WTC11 (cell line): ENCODE measurements at regions not wholly inside any gene's neighbourhood (a gene's known extent, or its start where the extent isn't known, plus 50 kb on each side); places are given as distances from the start of the nearest gene placed in this dataset.

Experiments used
- ATAC-seq: fragments of 200-7000 bp; cut with Tn5 transposase; 2 replicates; pipeline ENCODE4 v1.10.0; 2021; ENCODE audit warnings: mild to moderate bottlenecking, moderate library complexity
- CTCF ChIA-PET: fragments of 300-600 bp; sonication (Branson Sonifier 250); formaldehyde crosslinking; loops from one replicate; lab custom pipeline; 2021; ENCODE audit warnings: antibody characterized with exemption; lab: Charles Lee
- POLR2A ChIA-PET: fragments of 350-600 bp; sonication (Branson Sonifier 250); formaldehyde crosslinking; loops from one replicate; lab custom pipeline; 2021; ENCODE audit warnings: antibody characterized with exemption; lab: Charles Lee
- DNase-seq: peaks from one replicate; pipeline ENCODE4 v3.0.0; 2021; ENCODE audit warnings: low spot score
- H3K27ac Mint-ChIP-seq: 2 replicates; pipeline ENCODE4 v1.8.0; 2021; ENCODE audit warnings: mixed read lengths
- H3K27me3 Mint-ChIP-seq: 2 replicates; pipeline ENCODE4 v1.8.0; 2021; ENCODE audit warnings: low read depth, mild to moderate bottlenecking, moderate library complexity, mixed read lengths
- H3K36me3 Mint-ChIP-seq: 2 replicates; pipeline ENCODE4 v1.8.0; 2021; ENCODE audit warnings: mixed read lengths
- H3K4me1 Mint-ChIP-seq: 2 replicates; pipeline ENCODE4 v1.8.0; 2022; ENCODE audit warnings: mixed read lengths
- H3K4me3 Mint-ChIP-seq: 2 replicates; pipeline ENCODE4 v1.8.0; 2021; ENCODE audit warnings: mild to moderate bottlenecking, moderate library complexity, mixed read lengths
- H3K9me3 Mint-ChIP-seq: 2 replicates; pipeline ENCODE4 v1.8.0; 2021; ENCODE audit warnings: mixed read lengths
- AR ChIP-seq: fragments of 250-450 bp; sonication (Bioruptor Pico); IDR thresholded peaks from 2 replicates; pipeline ENCODE4 v1.9.0; 2021; ENCODE audit warnings: mild to moderate bottlenecking
- CDX4 ChIP-seq: fragments of 250-450 bp; sonication (Bioruptor Pico); IDR thresholded peaks from 2 replicates; pipeline ENCODE4 v1.9.0; 2021; ENCODE audit warnings: moderate library complexity, mild to moderate bottlenecking, inconsistent platforms, borderline replicate concordance
- E2F1 ChIP-seq: sonication (generic); formaldehyde crosslinking; IDR thresholded peaks from 2 replicates; pipeline ENCODE4 v1.8.0; 2022; ENCODE audit warnings: mild to moderate bottlenecking, missing genetic modification reagents
- ERG ChIP-seq: fragments of 250-450 bp; sonication (Bioruptor Pico); IDR thresholded peaks from 2 replicates; pipeline ENCODE4 v1.8.0; 2021; ENCODE audit warnings: mild to moderate bottlenecking
- FOXP1 ChIP-seq: sonication (generic); formaldehyde crosslinking; IDR thresholded peaks from 2 replicates; pipeline ENCODE4 v1.8.0; 2022; ENCODE audit warnings: missing genetic modification reagents, mild to moderate bottlenecking, moderate library complexity, borderline replicate concordance
- JUN ChIP-seq: sonication (generic); formaldehyde crosslinking; IDR thresholded peaks from 2 replicates; pipeline ENCODE4 v1.8.0; 2023; ENCODE audit warnings: mild to moderate bottlenecking, missing genetic modification reagents
- MYBL2 ChIP-seq: sonication (generic); formaldehyde crosslinking; IDR thresholded peaks from 2 replicates; pipeline ENCODE4 v1.8.1; 2023; ENCODE audit warnings: mild to moderate bottlenecking, moderate library complexity, missing genetic modification reagents
- NFE2L1 ChIP-seq: sonication (generic); formaldehyde crosslinking; IDR thresholded peaks from 2 replicates; pipeline ENCODE4 v1.8.1; 2023; ENCODE audit warnings: missing genetic modification reagents
- NR1H2 ChIP-seq: sonication (generic); formaldehyde crosslinking; IDR thresholded peaks from 2 replicates; pipeline ENCODE4 v1.9.0; 2021; ENCODE audit warnings: mild to moderate bottlenecking, moderate library complexity, missing genetic modification reagents
- PRRX2 ChIP-seq: fragments of 250-450 bp; sonication (Bioruptor Pico); IDR thresholded peaks from 2 replicates; pipeline ENCODE4 v1.8.0; 2021; ENCODE audit warnings: mild to moderate bottlenecking
- SP1 ChIP-seq: sonication (generic); formaldehyde crosslinking; conservative IDR thresholded peaks from 2 replicates; pipeline ENCODE4 v1.8.1; 2022; ENCODE audit warnings: missing genetic modification reagents
- STAT6 ChIP-seq: sonication (generic); formaldehyde crosslinking; conservative IDR thresholded peaks from 2 replicates; pipeline ENCODE4 v1.8.1; 2023; ENCODE audit warnings: mild to moderate bottlenecking, low read depth, missing genetic modification reagents, moderate library complexity
- TCF7 ChIP-seq: sonication (generic); formaldehyde crosslinking; IDR thresholded peaks from 2 replicates; pipeline ENCODE4 v1.8.0; 2022; ENCODE audit warnings: mild to moderate bottlenecking, low read depth, missing genetic modification reagents, moderate library complexity
- ZSCAN18 ChIP-seq: fragments of 250-450 bp; sonication (Bioruptor Pico); IDR thresholded peaks from 2 replicates; pipeline ENCODE4 v2.1.2; 2022; ENCODE audit warnings: mild to moderate bottlenecking, moderate library complexity

- TF ChIP-seq ZSCAN18 (CRISPR knock-in tag) (no peak), CDX4 (CRISPR knock-in tag) (no peak), NFE2L1 (CRISPR knock-in tag) (no peak), STAT6 (no peak), AR (CRISPR knock-in tag) (no peak), PRRX2 (no peak)
These were observed 339.9 kb downstream of the CXCL12 start (continued) for GRCh38 chr10:44045020-44045419.

- H3K36me3 Mint-ChIP-seq: no peaks in the 10 kb centered on the region
- no peak for DNase-seq
- H3K9me3 Mint-ChIP-seq: peaks cover 10% of the 10 kb centered on the region; the same call in 1 of the 2 replicates
- H3K4me3 Mint-ChIP-seq: no peak overlapping the region
- no peaks in the 10 kb centered on the region; the same call in none of the 2 replicates for H3K27me3 Mint-ChIP-seq
- peaks cover 30% of the 10 kb centered on the region for H3K4me1 Mint-ChIP-seq
- ChIA-PET CTCF (interaction anchor here (1.6 kb wide), 1 partner anchor 19 kb away, joined by 4 read pairs; no protein-coding TSS in a partner anchor), POLR2A (no interaction called here)
- no peak; the same call in 1 of the 2 replicates for ATAC-seq
- no peak overlapping the region for H3K27ac Mint-ChIP-seq
- TF ChIP-seq E2F1 (CRISPR knock-in tag) (no peak), ERG (CRISPR knock-in tag) (no peak)
These were observed 340.3 kb downstream of the CXCL12 start for GRCh38 chr10:44044549-44044948.

- ChIA-PET CTCF (interaction anchor here (1.6 kb wide), 1 partner anchor 18 kb away, joined by 4 read pairs; no protein-coding TSS in a partner anchor), POLR2A (no interaction called here)
- Mint-ChIP-seq H3K27ac (no peak overlapping the region), H3K4me1 (peaks cover 30% of the 10 kb centered on the region), H3K4me3 (no peak overlapping the region), H3K9me3 (peaks cover 10% of the 10 kb centered on the region; the same call in 1 of the 2 replicates), H3K36me3 (no peaks in the 10 kb centered on the region), H3K27me3 (no peaks in the 10 kb centered on the region; the same call in none of the 2 replicates)
- ATAC-seq (no peak), DNase-seq (no peak)
- no peak for TF ChIP-seq NR1H2
- no peak for TF ChIP-seq E2F1 (CRISPR knock-in tag)
- no peak for TF ChIP-seq ERG (CRISPR knock-in tag)
- no peak for TF ChIP-seq JUN
- TF ChIP-seq TCF7 (CRISPR knock-in tag): no peak
- TF ChIP-seq FOXP1 (CRISPR knock-in tag): no peak
- no peak for TF ChIP-seq SP1 (CRISPR knock-in tag)
- no peak for TF ChIP-seq AR (CRISPR knock-in tag)
- no peak for TF ChIP-seq MYBL2 (CRISPR knock-in tag)
These were observed 341.1 kb downstream of the CXCL12 start for GRCh38 chr10:44043646-44044375.
